Liver (tissue), 8 donors: ENCODE measurements at regions not wholly inside any gene's neighbourhood (a gene's known extent, or its start where the extent isn't known, plus 50 kb on each side); places are given as distances from the start of the nearest gene placed in this dataset.

Experiments used
- DNase-seq: peaks from one replicate; pipeline ENCODE4 v3.0.0-alpha.2; 2017; ENCODE audit warnings: low spot score
- H3K27ac ChIP-seq, 2 donors: one replicate each; pipeline ENCODE4 v1.7.0; 2013; ENCODE audit warnings: inconsistent platforms in 2 of 2, low read length in 2 of 2, control low read depth in 1 of 2, low read depth in 1 of 2, mild to moderate bottlenecking in 1 of 2
- H3K27me3 ChIP-seq, 4 donors: one replicate each; pipeline versions ENCODE4 v1.6.1 to v1.7.0; 2013; ENCODE audit warnings: low read length in 3 of 4, inconsistent platforms in 1 of 4, mild to moderate bottlenecking in 1 of 4, moderate library complexity in 1 of 4; ENCODE audit not compliant: control insufficient read depth in 4 of 4, insufficient read depth in 4 of 4
- H3K36me3 ChIP-seq, 4 donors: one replicate each; pipeline versions ENCODE4 v1.6.1 to v1.7.0; 2013; ENCODE audit warnings: low read length in 3 of 4, mild to moderate bottlenecking in 3 of 4, low read depth in 1 of 4, moderate library complexity in 1 of 4; ENCODE audit not compliant: control insufficient read depth in 4 of 4, insufficient read depth in 3 of 4
- H3K4me1 ChIP-seq, 4 donors: one replicate each; pipeline versions ENCODE4 v1.6.1 to v1.7.0; 2013; ENCODE audit warnings: low read length in 3 of 4, mild to moderate bottlenecking in 3 of 4, moderate library complexity in 1 of 4; ENCODE audit not compliant: control insufficient read depth in 4 of 4, insufficient read depth in 4 of 4
- H3K4me3 ChIP-seq, 3 donors: one replicate each; pipeline versions ENCODE4 v1.6.1 to v1.7.0; 2013; ENCODE audit warnings: low read length in 3 of 3, control low read depth in 1 of 3, low read depth in 1 of 3, mild to moderate bottlenecking in 1 of 3
- H3K9ac ChIP-seq, 2 donors: one replicate each; pipeline ENCODE4 v1.7.0; 2013; ENCODE audit warnings: low read length in 2 of 2, mild to moderate bottlenecking in 2 of 2, moderate library complexity in 2 of 2, control low read depth in 1 of 2, low read depth in 1 of 2
- H3K9me3 ChIP-seq, 4 donors: one replicate each; pipeline versions ENCODE4 v1.6.1 to v1.7.0; 2013; ENCODE audit warnings: low read length in 3 of 4; ENCODE audit not compliant: control insufficient read depth in 4 of 4
- ATF3 ChIP-seq: IDR thresholded peaks from 2 replicates; pipeline ENCODE4 v1.6.1; 2016; ENCODE audit warnings: antibody characterized with exemption
- CTCF ChIP-seq: fragments of 150-350 bp; IDR thresholded peaks from 2 replicates; pipeline ENCODE4 v1.5.1; 2017; ENCODE audit warnings: improper control_type of control experiment, low read depth, low read length; ENCODE audit not compliant: missing input control
- EGR1 ChIP-seq, 2 donors: IDR thresholded peaks; 2 replicates each; pipeline ENCODE4 v1.6.1; 2016 to 2018; ENCODE audit warnings: antibody characterized with exemption in 2 of 2, low read depth in 2 of 2
- FOXA1 ChIP-seq: IDR thresholded peaks from 2 replicates; pipeline ENCODE4 v1.6.1; 2016; ENCODE audit warnings: antibody characterized with exemption
- FOXA2 ChIP-seq: IDR thresholded peaks from 2 replicates; pipeline ENCODE4 v1.6.1; 2016; ENCODE audit warnings: antibody characterized with exemption
- GABPA ChIP-seq, 2 donors: IDR thresholded peaks in 1 of 2; conservative IDR thresholded peaks in 1 of 2; 2 replicates each; pipeline ENCODE4 v1.6.1; 2016; ENCODE audit warnings: antibody characterized with exemption in 2 of 2, mild to moderate bottlenecking in 1 of 2, moderate library complexity in 1 of 2
- HNF4G ChIP-seq: IDR thresholded peaks from 2 replicates; pipeline ENCODE4 v1.6.1; 2016; ENCODE audit warnings: antibody characterized with exemption
- JUND ChIP-seq, 2 donors: IDR thresholded peaks; 2 replicates each; pipeline ENCODE4 v1.6.1; 2016; ENCODE audit warnings: antibody characterized with exemption in 2 of 2
- MAX ChIP-seq: IDR thresholded peaks from 2 replicates; pipeline ENCODE4 v1.6.1; 2016; ENCODE audit warnings: antibody characterized with exemption
- NR2F2 ChIP-seq: IDR thresholded peaks from 2 replicates; pipeline ENCODE4 v1.6.1; 2016; ENCODE audit warnings: antibody characterized with exemption
- RAD21 ChIP-seq, 2 donors: IDR thresholded peaks; 2 replicates each; pipeline ENCODE4 v1.6.1; 2016; ENCODE audit warnings: antibody characterized with exemption in 2 of 2, mild to moderate bottlenecking in 2 of 2
- REST ChIP-seq: IDR thresholded peaks from 2 replicates; pipeline ENCODE4 v1.6.1; 2016; ENCODE audit warnings: antibody characterized with exemption, mild to moderate bottlenecking
- RXRA ChIP-seq, 2 donors: IDR thresholded peaks; 2 replicates each; pipeline ENCODE4 v1.6.1; 2017 to 2018; ENCODE audit warnings: antibody characterized with exemption in 2 of 2, mild to moderate bottlenecking in 1 of 2
- SP1 ChIP-seq: IDR thresholded peaks from 2 replicates; pipeline ENCODE4 v1.6.1; 2018; ENCODE audit warnings: antibody characterized with exemption, mild to moderate bottlenecking
- TAF1 ChIP-seq: conservative IDR thresholded peaks from 2 replicates; pipeline ENCODE4 v1.6.1; 2016; ENCODE audit warnings: antibody characterized with exemption, mild to moderate bottlenecking
- YY1 ChIP-seq: IDR thresholded peaks from 2 replicates; pipeline ENCODE4 v1.6.1; 2016; ENCODE audit warnings: antibody characterized with exemption, mild to moderate bottlenecking
- WGBS: extraction: QIAGEN DNeasy Blood & Tissue Kit; methylation state at CpG from one replicate; pipeline ENCODE4 v1.1.7; 2013; 5-methylcytosine and 5-hydroxymethylcytosine counted together
- TF ChIP-seq, protein P1 (sequence below): IDR thresholded peaks from 2 replicates; pipeline ENCODE4 v1.6.1; 2016; ENCODE audit warnings: antibody characterized with exemption
- donor health status: healthy.
- donor health status: healthy.
- donor health status: healthy.
- donor health status: healthy.
- donor health status: healthy.

GRCh38 chr16:82425661-82426060 lies 201.1 kb upstream of the CDH13 start (continued):
- TF ChIP-seq CTCF = no peak
- TF ChIP-seq GABPA (IDR thresholded peaks at IDR 0.05 in 1 of 2, conservative IDR thresholded peaks at IDR 0.05 in 1 of 2) = no peak
- TF ChIP-seq RAD21 (IDR thresholded peaks at IDR 0.05) = no peak
- no peak for TF ChIP-seq HNF4G

- Histone ChIP-seq H3K27me3 (peaks cover 0 to 6% (median 0%) of the 10 kb centered on the region in 4 donors), H3K9ac (no peak overlapping the region), H3K27ac (no peak overlapping the region), H3K9me3 (peaks cover 0 to 4% (median 0%) of the 10 kb centered on the region in 4 donors), H3K4me3 (no peak overlapping the region), H3K36me3 (no peaks in the 10 kb centered on the region), H3K4me1 (no peaks in the 10 kb centered on the region)
- WGBS = 43% methylated on average over 1 of the region's 1 CpG
- no peak for DNase-seq
- no peak for TF ChIP-seq FOXA1
- TF ChIP-seq CTCF = no peak
- TF ChIP-seq GABPA (IDR thresholded peaks at IDR 0.05 in 1 of 2, conservative IDR thresholded peaks at IDR 0.05 in 1 of 2) = no peak
- no peak for TF ChIP-seq TAF1
- no peak for TF ChIP-seq RAD21 (IDR thresholded peaks at IDR 0.05)
- no peak for TF ChIP-seq FOXA2
- TF ChIP-seq ATF3 = no peak
- TF ChIP-seq SP1 = no peak
- TF ChIP-seq EGR1 (IDR thresholded peaks at IDR 0.05; ENCODE audit: low read depth in 2 of 2) = no peak
- TF ChIP-seq HNF4G = no peak
- TF ChIP-seq YY1 = no peak
- TF ChIP-seq NR2F2 = no peak
- TF ChIP-seq RXRA (IDR thresholded peaks at IDR 0.05) = no peak
- TF ChIP-seq MAX = no peak
- TF ChIP-seq REST = no peak
- TF ChIP-seq, protein P1, sequence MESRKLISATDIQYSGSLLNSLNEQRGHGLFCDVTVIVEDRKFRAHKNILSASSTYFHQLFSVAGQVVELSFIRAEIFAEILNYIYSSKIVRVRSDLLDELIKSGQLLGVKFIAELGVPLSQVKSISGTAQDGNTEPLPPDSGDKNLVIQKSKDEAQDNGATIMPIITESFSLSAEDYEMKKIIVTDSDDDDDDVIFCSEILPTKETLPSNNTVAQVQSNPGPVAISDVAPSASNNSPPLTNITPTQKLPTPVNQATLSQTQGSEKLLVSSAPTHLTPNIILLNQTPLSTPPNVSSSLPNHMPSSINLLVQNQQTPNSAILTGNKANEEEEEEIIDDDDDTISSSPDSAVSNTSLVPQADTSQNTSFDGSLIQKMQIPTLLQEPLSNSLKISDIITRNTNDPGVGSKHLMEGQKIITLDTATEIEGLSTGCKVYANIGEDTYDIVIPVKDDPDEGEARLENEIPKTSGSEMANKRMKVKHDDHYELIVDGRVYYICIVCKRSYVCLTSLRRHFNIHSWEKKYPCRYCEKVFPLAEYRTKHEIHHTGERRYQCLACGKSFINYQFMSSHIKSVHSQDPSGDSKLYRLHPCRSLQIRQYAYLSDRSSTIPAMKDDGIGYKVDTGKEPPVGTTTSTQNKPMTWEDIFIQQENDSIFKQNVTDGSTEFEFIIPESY = no peak
- no peak for TF ChIP-seq JUND (IDR thresholded peaks at IDR 0.05)
Measured at GRCh38 chr16:82421851-82422250, 204.9 kb upstream of the CDH13 start.
